ENCODE measurements at regions not wholly inside any gene's neighbourhood (a gene's known extent, or its start where the extent isn't known, plus 50 kb on each side); places are given as distances from the start of the nearest gene placed in this dataset.
"Not testable (repeated sequence)": the region's sequence is repeated elsewhere in the genome, so short reads cannot be mapped to it uniquely, and the experiment has no call there.

- DNase-seq, result no peak
These were observed 66.0 kb downstream of the KBTBD8 start for GRCh38 chr3:67064105-67064504.

GRCh38 chr3:67067251-67067650, 69.1 kb downstream of the KBTBD8 start:
- no peak for DNase-seq

- DNase-seq, result not testable (repeated sequence)
These were observed 74.5 kb downstream of the KBTBD8 start for GRCh38 chr3:67072640-67073039.

- DNase-seq, result no peak
These were observed 75.7 kb downstream of the KBTBD8 start for GRCh38 chr3:67073812-67074211.

- DNase-seq, result no peak
These were observed 77.2 kb downstream of the KBTBD8 start for GRCh38 chr3:67075295-67075694.

- DNase-seq, result no peak
These were observed 78.5 kb downstream of the KBTBD8 start for GRCh38 chr3:67076607-67077006.

GRCh38 chr3:67077656-67078055, 79.5 kb downstream of the KBTBD8 start:
- DNase-seq, result no peak

- DNase-seq, result no peak
These were observed 84.5 kb downstream of the KBTBD8 start for GRCh38 chr3:67082533-67083024.

GRCh38 chr3:67083277-67083676, 85.2 kb downstream of the KBTBD8 start:
- peak; percentile 5 for DNase-seq

- DNase-seq, result no peak
These were observed 89.7 kb downstream of the KBTBD8 start for GRCh38 chr3:67087788-67088187.

GRCh38 chr3:67090474-67090873, 92.4 kb downstream of the KBTBD8 start:
- no peak for DNase-seq

- no peak for DNase-seq
These were observed 95.2 kb downstream of the KBTBD8 start for GRCh38 chr3:67093305-67093704.

- no peak for DNase-seq
These were observed 96.1 kb downstream of the KBTBD8 start for GRCh38 chr3:67094167-67094566.

- no peak for DNase-seq
These were observed 96.7 kb downstream of the KBTBD8 start for GRCh38 chr3:67094774-67095173.

GRCh38 chr3:67104388-67104787, 106.3 kb downstream of the KBTBD8 start:
- DNase-seq, result no peak

GRCh38 chr3:67106874-67107273, 108.8 kb downstream of the KBTBD8 start:
- no peak for DNase-seq

GRCh38 chr3:67109651-67110204, 111.6 kb downstream of the KBTBD8 start:
- peak; percentile 44 for DNase-seq

GRCh38 chr3:67113802-67114407, 115.8 kb downstream of the KBTBD8 start:
- peak; percentile 92 for DNase-seq

GRCh38 chr3:67118122-67118521, 120.0 kb downstream of the KBTBD8 start:
- no peak for DNase-seq

- DNase-seq, result no peak
These were observed 120.5 kb downstream of the KBTBD8 start for GRCh38 chr3:67118635-67119034.

- no peak for DNase-seq
These were observed 125.8 kb downstream of the KBTBD8 start for GRCh38 chr3:67123914-67124313.

- DNase-seq, result no peak
These were observed 129.1 kb downstream of the KBTBD8 start for GRCh38 chr3:67127254-67127653.

GRCh38 chr3:67142432-67142831, 144.3 kb downstream of the KBTBD8 start:
- DNase-seq, result no peak

- DNase-seq, result no peak
These were observed 147.6 kb downstream of the KBTBD8 start for GRCh38 chr3:67145738-67146137.

- no peak for DNase-seq
These were observed 156.3 kb downstream of the KBTBD8 start for GRCh38 chr3:67154429-67154828.
